CD14-positive monocyte (primary cell): ENCODE measurements at regions not wholly inside any gene's neighbourhood (a gene's known extent, or its start where the extent isn't known, plus 50 kb on each side); places are given as distances from the start of the nearest gene placed in this dataset.

Experiments used
- DNase-seq, 3 donors: peaks; one replicate each; pipeline ENCODE4 v3.0.0-alpha.2; 2011 to 2022
- H2AFZ ChIP-seq: 2 replicates; pipeline ENCODE4 v1.6.0; 2012; ENCODE audit warnings: mild to moderate bottlenecking, low read depth, low read length, inconsistent platforms; ENCODE audit not compliant: insufficient read depth, poor library complexity, severe bottlenecking
- H3K27ac ChIP-seq, 2 donors: 1 replicate in 1 of 2; 2 replicates in 1 of 2; pipeline ENCODE4 v1.5.1; 2012 to 2013; ENCODE audit warnings: low read length in 2 of 2, control low read depth in 1 of 2, inconsistent platforms in 1 of 2, low read depth in 1 of 2, mild to moderate bottlenecking in 1 of 2
- H3K27me3 ChIP-seq, 2 donors: one replicate each; pipeline versions ENCODE4 v1.6.0 to v1.6.1; 2011 to 2013; ENCODE audit warnings: low read length in 2 of 2; ENCODE audit not compliant: control insufficient read depth in 2 of 2, insufficient read depth in 2 of 2
- H3K36me3 ChIP-seq, 2 donors: replicated peaks in 1 of 2; 1 replicate in 1 of 2; 2 replicates in 1 of 2; pipeline versions ENCODE4 v1.5.1 to v1.6.1; 2012 to 2013; ENCODE audit warnings: low read length in 2 of 2, control low read depth in 1 of 2, inconsistent platforms in 1 of 2, mild to moderate bottlenecking in 1 of 2; ENCODE audit not compliant: insufficient read depth in 2 of 2, control insufficient read depth in 1 of 2
- H3K4me1 ChIP-seq, 2 donors: 1 replicate in 1 of 2; 2 replicates in 1 of 2; pipeline versions ENCODE4 v1.5.1 to v1.6.1; 2012 to 2013; ENCODE audit warnings: low read length in 2 of 2, control low read depth in 1 of 2, inconsistent platforms in 1 of 2, mild to moderate bottlenecking in 1 of 2, moderate library complexity in 1 of 2; ENCODE audit not compliant: insufficient read depth in 2 of 2, control insufficient read depth in 1 of 2
- H3K4me2 ChIP-seq: replicated peaks from 2 replicates; pipeline ENCODE3; 2012; ENCODE audit warnings: low read length, moderate library complexity, mild to moderate bottlenecking; ENCODE audit not compliant: poor library complexity, severe bottlenecking; ENCODE audit errors: extremely low read depth
- H3K4me3 ChIP-seq, 3 experiments: fragments of 200-600 bp in 1 of 3; sonication (generic) in 1 of 3; replicated peaks in 1 of 3; 1 replicate in 2 of 3; 2 replicates in 1 of 3; pipeline ENCODE4 v1.5.1; 2011 to 2013; ENCODE audit warnings: low read length in 3 of 3, mild to moderate bottlenecking in 3 of 3, control low read depth in 2 of 3, low read depth in 2 of 3, inconsistent platforms in 1 of 3, moderate library complexity in 1 of 3
- H3K79me2 ChIP-seq: 2 replicates; pipeline ENCODE4 v1.6.0; 2012; ENCODE audit warnings: mild to moderate bottlenecking, control low read depth, inconsistent platforms, low read length, moderate library complexity; ENCODE audit not compliant: insufficient read depth
- H3K9ac ChIP-seq: 2 replicates; pipeline ENCODE4 v1.6.0; 2017; ENCODE audit warnings: low read length, mild to moderate bottlenecking; ENCODE audit not compliant: insufficient read depth, poor library complexity, severe bottlenecking
- H3K9me3 ChIP-seq, 2 donors: replicated peaks in 1 of 2; 1 replicate in 1 of 2; 2 replicates in 1 of 2; pipeline versions ENCODE4 v1.5.1 to v1.6.1; 2012 to 2013; ENCODE audit warnings: low read length in 2 of 2, control low read depth in 1 of 2; ENCODE audit not compliant: control insufficient read depth in 1 of 2, insufficient read depth in 1 of 2
- H4K20me1 ChIP-seq: 2 replicates; pipeline ENCODE4 v1.6.0; 2012; ENCODE audit warnings: mild to moderate bottlenecking, low read length, control low read depth, moderate library complexity; ENCODE audit not compliant: insufficient read depth
- H3K27ac Mint-ChIP-seq, 7 donors: one replicate each; pipeline ENCODE4 v1.8.0; 2020; ENCODE audit warnings: mild to moderate bottlenecking in 7 of 7, mixed read lengths in 7 of 7, moderate library complexity in 6 of 7, inconsistent platforms in 2 of 7
- H3K27me3 Mint-ChIP-seq, 3 donors: one replicate each; pipeline ENCODE4 v1.8.0; 2021 to 2022; ENCODE audit warnings: low read depth in 3 of 3, mild to moderate bottlenecking in 3 of 3, mixed read lengths in 3 of 3, moderate library complexity in 3 of 3, inconsistent platforms in 1 of 3
- H3K36me3 Mint-ChIP-seq, 2 donors: one replicate each; pipeline ENCODE4 v1.8.0; 2020; ENCODE audit warnings: mixed read lengths in 2 of 2, inconsistent platforms in 1 of 2, mild to moderate bottlenecking in 1 of 2
- H3K4me1 Mint-ChIP-seq: one replicate; pipeline ENCODE4 v1.8.0; 2020; ENCODE audit warnings: mild to moderate bottlenecking, mixed read lengths
- H3K4me3 Mint-ChIP-seq, 2 donors: one replicate each; pipeline ENCODE4 v1.8.0; 2020; ENCODE audit warnings: mild to moderate bottlenecking in 2 of 2, mixed read lengths in 2 of 2, moderate library complexity in 1 of 2
- H3K9me3 Mint-ChIP-seq, 7 donors: one replicate each; pipeline ENCODE4 v1.8.0; 2020 to 2022; ENCODE audit warnings: mixed read lengths in 7 of 7, mild to moderate bottlenecking in 6 of 7, moderate library complexity in 6 of 7, inconsistent platforms in 2 of 7
- WGBS: methylation state at CpG from one replicate; pipeline ENCODE4 v1.1.5; 2013; ENCODE audit warnings: missing lambda C conversion rate; ENCODE audit not compliant: insufficient coverage; 5-methylcytosine and 5-hydroxymethylcytosine counted together
- intact Hi-C, 2 donors: fragments of 100-400 bp; cut with micrococcal nuclease; formaldehyde crosslinking; loops; one replicate each; pipeline versions ENCODE4 v1.15.0 to v1.15.1; 2023
- TF ChIP-seq, protein P1 (sequence below): fragments of 200-600 bp; IDR thresholded peaks from one replicate; pipeline ENCODE4 v1.8.0; 2022; ENCODE audit warnings: antibody characterized with exemption, mild to moderate bottlenecking

DNA sequence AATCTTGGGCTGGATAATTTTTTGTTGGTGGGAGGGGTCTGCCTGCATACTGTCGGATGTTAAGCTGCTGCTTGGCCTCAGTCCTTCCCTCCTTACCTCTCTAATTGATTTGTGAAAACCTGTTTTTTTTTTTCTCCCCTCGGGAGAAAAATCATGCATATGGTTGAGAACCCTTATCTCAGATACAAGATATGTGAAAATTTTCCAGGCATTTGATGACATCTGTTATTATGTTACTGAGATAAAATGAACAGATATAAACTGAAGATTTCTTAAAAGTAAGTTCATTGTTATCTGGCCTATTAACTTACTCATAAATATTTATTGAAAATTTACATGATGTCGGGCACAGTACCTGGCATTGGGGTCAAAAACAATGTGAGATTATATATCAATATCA, 1375.7 kb downstream of the PCDH9 start:
- Histone ChIP-seq H3K9me3 (no peaks in the 10 kb centered on the region), H3K4me2 (no peak overlapping the region), H3K4me1 (no peaks in the 10 kb centered on the region), H3K9ac (no peak overlapping the region), H3K27me3 (no peaks in the 10 kb centered on the region), H3K36me3 (no peaks in the 10 kb centered on the region), H2AFZ (no peak overlapping the region), H3K27ac (no peak overlapping the region), H4K20me1 (no peaks in the 10 kb centered on the region), H3K79me2 (no peaks in the 10 kb centered on the region), H3K4me3 (no peak overlapping the region)
- peaks cover 4% of the 10 kb centered on the region for H3K4me1 Mint-ChIP-seq
- H3K9me3 Mint-ChIP-seq, result peaks cover 0 to 2% (median 0%) of the 10 kb centered on the region in 7 donors
- intact Hi-C loops, result no loop called here
- DNase-seq, result no peak
- H3K27ac Mint-ChIP-seq, result no peak overlapping the region
- H3K36me3 Mint-ChIP-seq, result no peaks in the 10 kb centered on the region
- peaks cover 0 to 2% (median 0%) of the 10 kb centered on the region in 3 donors for H3K27me3 Mint-ChIP-seq
- no peak overlapping the region for H3K4me3 Mint-ChIP-seq
- TF ChIP-seq, protein P1, sequence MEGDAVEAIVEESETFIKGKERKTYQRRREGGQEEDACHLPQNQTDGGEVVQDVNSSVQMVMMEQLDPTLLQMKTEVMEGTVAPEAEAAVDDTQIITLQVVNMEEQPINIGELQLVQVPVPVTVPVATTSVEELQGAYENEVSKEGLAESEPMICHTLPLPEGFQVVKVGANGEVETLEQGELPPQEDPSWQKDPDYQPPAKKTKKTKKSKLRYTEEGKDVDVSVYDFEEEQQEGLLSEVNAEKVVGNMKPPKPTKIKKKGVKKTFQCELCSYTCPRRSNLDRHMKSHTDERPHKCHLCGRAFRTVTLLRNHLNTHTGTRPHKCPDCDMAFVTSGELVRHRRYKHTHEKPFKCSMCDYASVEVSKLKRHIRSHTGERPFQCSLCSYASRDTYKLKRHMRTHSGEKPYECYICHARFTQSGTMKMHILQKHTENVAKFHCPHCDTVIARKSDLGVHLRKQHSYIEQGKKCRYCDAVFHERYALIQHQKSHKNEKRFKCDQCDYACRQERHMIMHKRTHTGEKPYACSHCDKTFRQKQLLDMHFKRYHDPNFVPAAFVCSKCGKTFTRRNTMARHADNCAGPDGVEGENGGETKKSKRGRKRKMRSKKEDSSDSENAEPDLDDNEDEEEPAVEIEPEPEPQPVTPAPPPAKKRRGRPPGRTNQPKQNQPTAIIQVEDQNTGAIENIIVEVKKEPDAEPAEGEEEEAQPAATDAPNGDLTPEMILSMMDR, result no peak
- WGBS, result no CpG with 5 or more reads among the region's 3 CpGs

DNA sequence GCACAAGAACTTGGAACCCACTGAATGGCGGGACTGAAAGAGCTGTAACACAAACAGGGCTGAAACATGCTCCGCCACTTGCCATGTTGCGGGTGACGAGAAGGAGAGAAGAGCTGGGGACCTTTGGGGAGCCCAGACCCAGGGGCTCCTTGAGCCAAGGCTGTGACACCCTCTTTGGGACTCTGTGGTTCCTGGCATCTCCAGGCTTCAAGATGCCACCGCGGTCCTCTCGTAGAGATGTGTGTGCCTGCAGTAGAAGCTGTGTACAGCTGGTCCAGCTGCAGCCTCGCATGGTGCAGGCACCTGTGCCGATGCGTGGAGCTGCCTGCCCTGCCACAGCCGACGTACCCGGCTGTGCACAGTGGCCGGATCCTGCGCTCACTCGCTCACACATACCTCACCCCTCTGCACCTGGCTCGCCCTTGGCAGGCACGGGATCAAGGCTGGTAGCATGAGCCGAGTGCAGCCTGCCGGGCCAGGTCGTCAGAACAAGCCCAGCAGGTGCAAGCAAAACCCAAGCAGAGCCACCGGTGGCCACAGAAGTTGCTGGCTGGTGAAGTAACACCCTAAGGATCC, 1385.8 kb downstream of the PCDH9 start:
- Mint-ChIP-seq H3K36me3 (no peaks in the 10 kb centered on the region), H3K9me3 (peaks cover 5 to 17% (median 13%) of the 10 kb centered on the region in 7 donors), H3K4me3 (no peak overlapping the region), H3K4me1 (no peaks in the 10 kb centered on the region), H3K27me3 (peaks cover 0 to 2% (median 1%) of the 10 kb centered on the region in 3 donors), H3K27ac (no peak overlapping the region)
- H3K4me1 ChIP-seq, result no peaks in the 10 kb centered on the region
- intact Hi-C loops, result no loop called here
- H3K4me3 ChIP-seq, result no peak overlapping the region
- H3K4me2 ChIP-seq, result no peak overlapping the region
- peaks cover 7 to 21% of the 10 kb centered on the region in 2 donors for H3K9me3 ChIP-seq
- H2AFZ ChIP-seq, result no peak overlapping the region
- no peak for DNase-seq
- no peak overlapping the region for H3K9ac ChIP-seq
- no peak overlapping the region for H3K27ac ChIP-seq
- H3K79me2 ChIP-seq, result no peaks in the 10 kb centered on the region
- TF ChIP-seq, protein P1, result no peak
- H3K36me3 ChIP-seq, result no peaks in the 10 kb centered on the region
- no peaks in the 10 kb centered on the region for H4K20me1 ChIP-seq
- WGBS, result 93% methylated on average over 18 of the region's 22 CpGs
- H3K27me3 ChIP-seq, result no peaks in the 10 kb centered on the region
